ENCODE measurements at regions not wholly inside any gene's neighbourhood (a gene's known extent, or its start where the extent isn't known, plus 50 kb on each side); places are given as distances from the start of the nearest gene placed in this dataset.

DNA sequence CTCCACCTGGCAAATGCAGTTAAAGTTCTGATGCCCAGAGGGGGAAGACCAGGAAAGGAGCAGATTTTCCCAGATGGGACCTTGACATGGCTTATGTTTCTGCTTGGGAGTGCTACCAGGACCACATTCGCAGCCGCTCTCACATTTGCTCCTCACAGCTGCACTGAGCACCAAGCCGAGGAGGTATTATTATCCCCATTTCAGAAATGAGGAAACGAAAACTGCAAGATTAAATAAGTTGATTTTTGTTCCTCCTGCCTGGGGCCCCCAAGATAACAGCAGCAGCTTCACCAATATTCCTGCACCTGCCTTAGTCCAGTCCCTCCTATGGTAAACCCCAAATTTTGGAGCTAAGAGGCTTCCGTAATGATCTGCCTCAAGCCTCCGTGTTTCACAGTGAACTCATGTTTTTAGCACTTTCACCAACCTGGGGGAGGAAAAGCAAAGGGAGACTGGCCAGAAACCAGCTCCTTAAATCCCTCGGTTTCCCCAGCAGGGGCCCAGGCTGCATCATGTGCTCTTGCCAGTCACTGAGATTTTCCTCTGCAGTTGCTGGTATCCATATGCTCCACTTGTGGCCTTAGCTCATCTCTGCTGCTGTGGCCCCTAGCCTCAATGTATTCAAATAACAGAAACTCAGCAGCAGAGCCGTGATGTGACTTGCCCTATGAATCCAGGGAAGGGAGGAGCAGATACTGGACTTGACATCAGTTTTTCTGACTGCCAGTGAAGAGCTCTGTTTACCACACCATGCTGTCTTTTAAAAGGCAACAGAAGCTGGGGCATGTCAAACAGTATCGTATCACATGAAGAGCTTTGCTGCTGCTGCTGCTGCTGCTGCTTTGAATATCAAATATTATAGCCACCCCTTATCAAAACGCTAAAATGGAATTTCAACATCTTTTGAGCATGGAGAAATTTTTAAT lies 95.5 kb upstream of the KLHL13 start:
- DNase-seq (ENCODE audit: extremely low read depth, low read depth), result no peak
- no peak overlapping the region for H3K4me3 ChIP-seq (replicated peaks; ENCODE audit: low read depth, low read length)
- TF ChIP-seq, protein P1, sequence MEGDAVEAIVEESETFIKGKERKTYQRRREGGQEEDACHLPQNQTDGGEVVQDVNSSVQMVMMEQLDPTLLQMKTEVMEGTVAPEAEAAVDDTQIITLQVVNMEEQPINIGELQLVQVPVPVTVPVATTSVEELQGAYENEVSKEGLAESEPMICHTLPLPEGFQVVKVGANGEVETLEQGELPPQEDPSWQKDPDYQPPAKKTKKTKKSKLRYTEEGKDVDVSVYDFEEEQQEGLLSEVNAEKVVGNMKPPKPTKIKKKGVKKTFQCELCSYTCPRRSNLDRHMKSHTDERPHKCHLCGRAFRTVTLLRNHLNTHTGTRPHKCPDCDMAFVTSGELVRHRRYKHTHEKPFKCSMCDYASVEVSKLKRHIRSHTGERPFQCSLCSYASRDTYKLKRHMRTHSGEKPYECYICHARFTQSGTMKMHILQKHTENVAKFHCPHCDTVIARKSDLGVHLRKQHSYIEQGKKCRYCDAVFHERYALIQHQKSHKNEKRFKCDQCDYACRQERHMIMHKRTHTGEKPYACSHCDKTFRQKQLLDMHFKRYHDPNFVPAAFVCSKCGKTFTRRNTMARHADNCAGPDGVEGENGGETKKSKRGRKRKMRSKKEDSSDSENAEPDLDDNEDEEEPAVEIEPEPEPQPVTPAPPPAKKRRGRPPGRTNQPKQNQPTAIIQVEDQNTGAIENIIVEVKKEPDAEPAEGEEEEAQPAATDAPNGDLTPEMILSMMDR (IDR thresholded peaks at IDR 0.05; ENCODE audit: low read depth, low read length, missing control alignments), result no peak

DNA sequence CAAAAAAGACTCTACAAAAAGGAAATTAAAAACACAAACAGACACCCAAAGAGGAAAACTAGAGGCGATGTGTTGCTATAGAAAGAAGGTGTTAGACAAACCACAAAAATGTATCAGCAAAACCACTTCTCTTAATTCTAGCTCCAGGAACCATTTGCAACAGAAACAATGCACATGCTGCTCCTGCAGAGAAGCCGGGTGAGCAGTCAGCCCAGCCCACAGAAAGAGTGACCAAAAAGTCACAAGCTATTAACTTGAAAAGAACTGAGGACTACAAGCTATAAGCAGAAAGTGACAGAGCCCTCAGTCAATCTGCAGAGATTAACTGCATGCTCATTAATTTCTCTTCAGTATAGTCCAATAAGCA lies 96.2 kb upstream of the KLHL13 start:
- no peak overlapping the region for H3K4me3 ChIP-seq (replicated peaks; ENCODE audit: low read depth, low read length)
- TF ChIP-seq, protein P1 (IDR thresholded peaks at IDR 0.05; ENCODE audit: low read depth, low read length, missing control alignments), result no peak
- DNase-seq (ENCODE audit: extremely low read depth, low read depth), result no peak

DNA sequence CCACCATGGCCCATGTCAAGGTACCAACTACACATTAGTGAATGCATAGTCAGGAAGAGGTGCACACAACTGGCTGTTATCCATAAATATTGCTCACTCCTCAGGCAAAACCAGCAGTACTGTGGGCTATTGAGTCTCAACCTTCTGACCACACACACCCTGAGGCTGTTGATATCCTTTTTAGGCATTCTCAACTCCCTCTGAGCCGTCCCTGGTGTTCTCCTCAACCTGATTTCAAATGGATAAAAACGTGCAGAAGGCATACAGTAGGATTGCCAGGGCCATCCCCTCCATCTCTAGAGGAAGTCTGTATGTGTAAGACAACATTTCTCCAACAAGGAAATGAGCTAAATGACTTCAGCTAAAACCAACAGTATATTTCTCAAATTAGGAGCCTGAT lies 98.7 kb upstream of the KLHL13 start:
- no peak for DNase-seq (ENCODE audit: extremely low read depth, low read depth)
- TF ChIP-seq, protein P1 (IDR thresholded peaks at IDR 0.05; ENCODE audit: low read depth, low read length, missing control alignments), result no peak
- no peak overlapping the region for H3K4me3 ChIP-seq (replicated peaks; ENCODE audit: low read depth, low read length)

DNA sequence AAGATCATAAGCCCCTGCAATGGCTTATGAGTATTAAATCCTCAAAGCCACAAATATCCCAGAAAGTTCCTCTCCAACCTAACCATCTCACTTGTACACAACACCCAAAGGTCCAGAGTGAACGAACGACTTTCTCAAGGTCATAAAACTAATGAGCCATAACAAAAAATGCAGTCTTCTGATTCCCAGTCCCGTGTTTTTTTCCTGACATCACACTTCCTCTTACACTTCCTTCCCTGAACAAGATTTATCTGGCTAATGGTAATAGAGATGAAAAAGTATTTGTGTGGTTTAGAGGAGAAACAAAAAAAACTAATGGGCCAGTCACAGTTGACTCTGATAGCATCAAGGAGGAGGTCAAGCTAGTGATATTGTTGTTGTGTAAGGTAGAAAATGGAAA lies 99.5 kb upstream of the KLHL13 start:
- TF ChIP-seq, protein P1 (IDR thresholded peaks at IDR 0.05; ENCODE audit: low read depth, low read length, missing control alignments), result no peak
- DNase-seq (ENCODE audit: extremely low read depth, low read depth), result no peak
- no peak overlapping the region for H3K4me3 ChIP-seq (replicated peaks; ENCODE audit: low read depth, low read length)

GRCh38 chrX:118216509-118216908 lies 99.9 kb upstream of the KLHL13 start:
- H3K4me3 ChIP-seq (replicated peaks; ENCODE audit: low read depth, low read length), result no peak overlapping the region
- TF ChIP-seq, protein P1 (IDR thresholded peaks at IDR 0.05; ENCODE audit: low read depth, low read length, missing control alignments), result no peak
- no peak for DNase-seq (ENCODE audit: extremely low read depth, low read depth)

DNA sequence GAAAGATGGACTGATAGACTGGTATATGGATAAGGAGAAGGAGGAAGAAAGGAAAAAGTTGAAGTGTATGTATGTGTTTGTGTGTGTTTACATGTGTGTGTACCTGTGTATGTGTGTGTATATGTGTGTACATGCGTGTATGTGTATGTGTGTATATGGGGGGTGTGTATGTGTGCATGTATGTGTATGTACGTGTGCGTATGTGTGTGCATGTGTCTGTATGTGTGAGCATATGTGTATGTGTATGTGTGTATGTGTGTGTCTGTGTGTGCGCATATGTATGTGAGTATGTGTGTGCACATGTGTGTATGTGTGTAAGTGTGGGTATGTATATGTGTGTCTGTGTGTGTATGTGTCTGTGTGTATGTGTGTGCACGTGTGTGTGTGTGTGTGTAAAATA lies 101.5 kb upstream of the KLHL13 start:
- H3K4me3 ChIP-seq (replicated peaks; ENCODE audit: low read depth, low read length), result no peak overlapping the region
- DNase-seq (ENCODE audit: extremely low read depth, low read depth), result no peak
- TF ChIP-seq, protein P1 (IDR thresholded peaks at IDR 0.05; ENCODE audit: low read depth, low read length, missing control alignments), result no peak

Data from HFF-Myc (cell line).